HepG2 (cell line): ENCODE measurements at regions not wholly inside any gene's neighbourhood (a gene's known extent, or its start where the extent isn't known, plus 50 kb on each side); places are given as distances from the start of the nearest gene placed in this dataset.

ENCODE experiments used
- ATAC-seq: fragments of 200-7000 bp; cut with Tn5 transposase; 3 replicates; pipeline ENCODE4 v1.9.1; 2020; ENCODE audit warnings: mild to moderate bottlenecking, moderate library complexity
- BruUV-seq: library from RNA; stranded (reverse); fragments of 400-500 nt; replicated peaks from 2 replicates; lab custom pipeline; 2021; lab: Mats Ljungman, UMichigan
- CTCF ChIA-PET: fragments of 300-600 bp; formaldehyde crosslinking; extraction: SDS; loops from one replicate; lab custom pipeline; 2021; ENCODE audit warnings: low total read pairs, inconsistent platforms, low intra/inter-chr PET ratio; lab: Yijun Ruan, JAX
- POLR2A ChIA-PET: fragments of 350-600 bp; sonication (Branson Sonifier 250); formaldehyde crosslinking; loops from one replicate; lab custom pipeline; 2020; ENCODE audit warnings: antibody characterized with exemption, inconsistent platforms; lab: Yijun Ruan, JAX
- DNase-seq: peaks from one replicate; pipeline ENCODE4 v3.0.0-alpha.2; 2015; ENCODE audit warnings: low spot score
- FAIRE-seq: peaks from 3 replicates; lab custom pipeline; 2011; peaks lifted over from hg19 to GRCh38; lab: Jason Lieb, UNC
- H2AFZ ChIP-seq: one replicate; pipeline ENCODE4 v1.6.1; 2011; ENCODE audit warnings: low read length, inconsistent platforms
- H3K27ac ChIP-seq: fragments of 300-600 bp; 3 replicates; pipeline ENCODE4 v1.8.0; 2011; ENCODE audit warnings: mixed run types, mild to moderate bottlenecking, mixed read lengths, low read length, inconsistent platforms; ENCODE audit not compliant: insufficient read depth; ENCODE audit errors: extremely low read length
- H3K27me3 ChIP-seq, 2 experiments: fragments of 200-600 bp in 1 of 2; 2 replicates in 1 of 2; 3 replicates in 1 of 2; pipeline versions ENCODE4 v1.6.0 to v1.8.0; 2011; ENCODE audit warnings: low read length in 2 of 2, mild to moderate bottlenecking in 2 of 2, moderate library complexity in 2 of 2, inconsistent platforms in 1 of 2; ENCODE audit not compliant: insufficient read depth in 2 of 2, control insufficient read depth in 1 of 2
- H3K36me3 ChIP-seq, 2 experiments: fragments of 200-600 bp in 1 of 2; replicated peaks in 1 of 2; 2 replicates in 1 of 2; 3 replicates in 1 of 2; pipeline versions ENCODE4 v1.5.1 to v1.8.0; 2011; ENCODE audit warnings: low read length in 2 of 2, inconsistent platforms in 1 of 2; ENCODE audit not compliant: insufficient read depth in 2 of 2, control insufficient read depth in 1 of 2
- H3K4me1 ChIP-seq: 2 replicates; pipeline ENCODE4 v1.5.1; 2012; ENCODE audit warnings: low read length, inconsistent platforms; ENCODE audit not compliant: insufficient read depth
- H3K4me2 ChIP-seq: 2 replicates; pipeline ENCODE4 v1.6.0; 2011; ENCODE audit warnings: low read depth, low read length, inconsistent platforms
- H3K4me3 ChIP-seq, 3 experiments: fragments of 200-600 bp in 1 of 3; sonication (generic), shearing (Covaris generic) in 1 of 3; replicated peaks in 1 of 3; 2 replicates each; pipeline ENCODE4 v1.5.1; 2011 to 2016; ENCODE audit warnings: low read length in 3 of 3, inconsistent platforms in 2 of 3, low read depth in 2 of 3, mild to moderate bottlenecking in 2 of 3, control low read depth in 1 of 3, mixed read lengths in 1 of 3; ENCODE audit not compliant: insufficient read depth in 1 of 3
- H3K79me2 ChIP-seq: one replicate; pipeline ENCODE4 v1.6.1; 2011; ENCODE audit warnings: low read length, inconsistent platforms; ENCODE audit not compliant: insufficient read depth
- H3K9ac ChIP-seq: 2 replicates; pipeline ENCODE4 v1.6.0; 2011; ENCODE audit warnings: mild to moderate bottlenecking, low read depth, low read length, inconsistent platforms; ENCODE audit not compliant: insufficient read depth
- H3K9me3 ChIP-seq: 2 replicates; pipeline ENCODE4 v1.5.1; 2012; ENCODE audit warnings: mild to moderate bottlenecking, low read length
- H4K20me1 ChIP-seq: 2 replicates; pipeline ENCODE4 v1.6.0; 2011; ENCODE audit warnings: inconsistent platforms, mild to moderate bottlenecking, low read length, moderate library complexity; ENCODE audit not compliant: insufficient read depth
- IRF2 ChIP-seq: IDR thresholded peaks from 2 replicates; pipeline ENCODE4 v1.6.1; 2018; ENCODE audit warnings: missing genetic modification reagents, missing compliant biosample characterization
- NFIC ChIP-seq: IDR thresholded peaks from 2 replicates; pipeline ENCODE4 v1.6.1; 2012; ENCODE audit warnings: mild to moderate bottlenecking, low read length, inconsistent platforms
- NFYC ChIP-seq: IDR thresholded peaks from 2 replicates; pipeline ENCODE4 v1.6.1; 2016; ENCODE audit warnings: missing genetic modification reagents, missing compliant biosample characterization
- SRF ChIP-seq: IDR thresholded peaks from 2 replicates; pipeline ENCODE4 v1.6.1; 2011; ENCODE audit warnings: mild to moderate bottlenecking, low read depth, low read length, moderate library complexity
- ZNF12 ChIP-seq: sonication (generic); formaldehyde crosslinking; IDR thresholded peaks from 2 replicates; pipeline ENCODE4 v1.5.0; 2020; ENCODE audit warnings: missing genetic modification reagents
- ZNF44 ChIP-seq: sonication (generic); formaldehyde crosslinking; IDR thresholded peaks from 2 replicates; pipeline ENCODE4 v1.5.1; 2020; ENCODE audit warnings: mild to moderate bottlenecking, missing genetic modification reagents
- WGBS: methylation state at CpG from one replicate; pipeline ENCODE4 v1.1.6; 2017; ENCODE audit warnings: low lambda C conversion rate; 5-methylcytosine and 5-hydroxymethylcytosine counted together
- in situ Hi-C: cut with HindIII; loops from 2 replicates; pipeline ENCODE4 v1.10.0; 2017; ENCODE audit warnings: low pct_unique_long_range_greater_than_20kb; ENCODE audit not compliant: extremely low pct_ligation_motif_present
- intact Hi-C: fragments of 100-400 bp; cut with micrococcal nuclease; formaldehyde crosslinking; loops from one replicate; pipeline ENCODE4 v1.10.0; 2022; ENCODE audit not compliant: unreplicated experiment
- TF ChIP-seq, protein P1 (sequence below): sonication (generic); formaldehyde crosslinking; IDR thresholded peaks from 2 replicates; pipeline ENCODE4 v1.5.0; 2020; ENCODE audit warnings: missing genetic modification reagents
- TF ChIP-seq, protein P2 (sequence below): sonication (generic); formaldehyde crosslinking; IDR thresholded peaks from 2 replicates; pipeline ENCODE4 v1.4.0; 2020; ENCODE audit warnings: missing genetic modification reagents, borderline replicate concordance

- no peak for TF ChIP-seq NFYC (CRISPR knock-in tag)
- TF ChIP-seq SRF, result no peak
- TF ChIP-seq, protein P1, sequence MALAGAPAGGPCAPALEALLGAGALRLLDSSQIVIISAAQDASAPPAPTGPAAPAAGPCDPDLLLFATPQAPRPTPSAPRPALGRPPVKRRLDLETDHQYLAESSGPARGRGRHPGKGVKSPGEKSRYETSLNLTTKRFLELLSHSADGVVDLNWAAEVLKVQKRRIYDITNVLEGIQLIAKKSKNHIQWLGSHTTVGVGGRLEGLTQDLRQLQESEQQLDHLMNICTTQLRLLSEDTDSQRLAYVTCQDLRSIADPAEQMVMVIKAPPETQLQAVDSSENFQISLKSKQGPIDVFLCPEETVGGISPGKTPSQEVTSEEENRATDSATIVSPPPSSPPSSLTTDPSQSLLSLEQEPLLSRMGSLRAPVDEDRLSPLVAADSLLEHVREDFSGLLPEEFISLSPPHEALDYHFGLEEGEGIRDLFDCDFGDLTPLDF, result no peak
- TF ChIP-seq, protein P2, sequence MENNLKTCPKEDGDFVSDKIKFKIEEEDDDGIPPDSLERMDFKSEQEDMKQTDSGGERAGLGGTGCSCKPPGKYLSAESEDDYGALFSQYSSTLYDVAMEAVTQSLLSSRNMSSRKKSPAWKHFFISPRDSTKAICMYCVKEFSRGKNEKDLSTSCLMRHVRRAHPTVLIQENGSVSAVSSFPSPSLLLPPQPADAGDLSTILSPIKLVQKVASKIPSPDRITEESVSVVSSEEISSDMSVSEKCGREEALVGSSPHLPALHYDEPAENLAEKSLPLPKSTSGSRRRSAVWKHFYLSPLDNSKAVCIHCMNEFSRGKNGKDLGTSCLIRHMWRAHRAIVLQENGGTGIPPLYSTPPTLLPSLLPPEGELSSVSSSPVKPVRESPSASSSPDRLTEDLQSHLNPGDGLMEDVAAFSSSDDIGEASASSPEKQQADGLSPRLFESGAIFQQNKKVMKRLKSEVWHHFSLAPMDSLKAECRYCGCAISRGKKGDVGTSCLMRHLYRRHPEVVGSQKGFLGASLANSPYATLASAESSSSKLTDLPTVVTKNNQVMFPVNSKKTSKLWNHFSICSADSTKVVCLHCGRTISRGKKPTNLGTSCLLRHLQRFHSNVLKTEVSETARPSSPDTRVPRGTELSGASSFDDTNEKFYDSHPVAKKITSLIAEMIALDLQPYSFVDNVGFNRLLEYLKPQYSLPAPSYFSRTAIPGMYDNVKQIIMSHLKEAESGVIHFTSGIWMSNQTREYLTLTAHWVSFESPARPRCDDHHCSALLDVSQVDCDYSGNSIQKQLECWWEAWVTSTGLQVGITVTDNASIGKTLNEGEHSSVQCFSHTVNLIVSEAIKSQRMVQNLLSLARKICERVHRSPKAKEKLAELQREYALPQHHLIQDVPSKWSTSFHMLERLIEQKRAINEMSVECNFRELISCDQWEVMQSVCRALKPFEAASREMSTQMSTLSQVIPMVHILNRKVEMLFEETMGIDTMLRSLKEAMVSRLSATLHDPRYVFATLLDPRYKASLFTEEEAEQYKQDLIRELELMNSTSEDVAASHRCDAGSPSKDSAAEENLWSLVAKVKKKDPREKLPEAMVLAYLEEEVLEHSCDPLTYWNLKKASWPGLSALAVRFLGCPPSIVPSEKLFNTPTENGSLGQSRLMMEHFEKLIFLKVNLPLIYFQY (CRISPR knock-in tag), result no peak
- no peak for TF ChIP-seq IRF2 (CRISPR knock-in tag)
- TF ChIP-seq ZNF12 (CRISPR knock-in tag), result no peak
- TF ChIP-seq ZNF44 (CRISPR knock-in tag), result no peak
- TF ChIP-seq NFIC, result no peak
- ChIA-PET POLR2A (no interaction called here), CTCF (no interaction called here)
- Histone ChIP-seq H3K79me2 (no peaks in the 10 kb centered on the region), H3K4me2 (no peak overlapping the region), H3K27ac (no peak overlapping the region), H3K27me3 (peaks cover 3 to 51% of the 10 kb centered on the region in 2 experiments; a peak in 4 of 5 replicates), H2AFZ (no peak overlapping the region), H3K9me3 (no peaks in the 10 kb centered on the region), H3K4me3 (no peak overlapping the region), H3K4me1 (no peaks in the 10 kb centered on the region), H3K36me3 (no peaks in the 10 kb centered on the region), H3K9ac (no peak overlapping the region), H4K20me1 (no peaks in the 10 kb centered on the region)
- no peak for DNase-seq
- intact Hi-C loops, result no loop called here
- FAIRE-seq, result no peak
- no TSS peak for BruUV-seq
- in situ Hi-C loops, result no loop called here
- WGBS, result 10% methylated on average over 9 of the region's 9 CpGs
- no peak for ATAC-seq
Measured at GRCh38 chr16:87178977-87179376, 138.2 kb downstream of the C16orf95 start.
